GM04504 (cell line): ENCODE measurements at regions not wholly inside any gene's neighbourhood (a gene's known extent, or its start where the extent isn't known, plus 50 kb on each side); places are given as distances from the start of the nearest gene placed in this dataset.
A peak's percentile ranks its signal among the peaks of the same experiment; 100 is the strongest.

Experiments
- DNase-seq: peaks from one replicate; pipeline ENCODE4 v3.0.0-alpha.2; 2012; ENCODE audit warnings: low read depth

DNA sequence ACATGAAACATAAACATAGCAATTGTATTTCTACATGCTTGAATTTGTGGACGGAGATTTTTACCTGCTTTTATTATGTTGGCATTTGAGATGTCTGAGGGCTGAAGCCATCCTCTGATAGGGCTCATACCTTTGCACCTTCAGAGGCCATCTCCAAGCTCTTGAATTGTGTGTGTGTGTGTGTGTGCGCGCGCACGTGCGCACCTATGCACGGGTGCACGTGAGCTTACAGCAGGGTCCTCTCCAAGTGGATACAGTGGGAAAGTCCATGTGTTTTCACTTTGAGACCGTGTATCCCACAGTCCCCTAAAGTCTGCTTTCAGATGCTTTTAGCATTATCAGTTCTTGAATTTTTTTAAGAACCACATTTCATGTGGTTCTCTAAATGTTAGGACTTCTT, 178.6 kb downstream of the RAB11FIP2 start:
- no peak for DNase-seq

DNA sequence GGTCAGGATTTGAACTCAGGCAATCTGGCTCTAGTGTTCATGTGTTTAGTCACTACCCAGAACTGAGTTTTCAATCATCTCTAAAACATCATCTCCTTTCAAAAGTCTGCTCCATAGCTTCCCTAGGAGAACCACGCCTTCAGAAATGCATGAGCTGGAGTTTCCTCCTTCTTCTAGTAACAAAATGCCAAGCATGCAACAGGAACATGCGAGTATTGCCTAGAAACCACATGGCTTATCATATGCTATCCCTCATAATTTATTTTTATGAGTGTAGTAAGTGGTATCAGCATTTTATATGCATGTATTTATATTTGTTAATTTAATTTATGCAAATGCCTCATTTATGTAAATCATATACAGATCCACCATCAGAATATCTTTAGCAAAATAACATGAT, 170.9 kb downstream of the RAB11FIP2 start:
- no peak for DNase-seq

DNA sequence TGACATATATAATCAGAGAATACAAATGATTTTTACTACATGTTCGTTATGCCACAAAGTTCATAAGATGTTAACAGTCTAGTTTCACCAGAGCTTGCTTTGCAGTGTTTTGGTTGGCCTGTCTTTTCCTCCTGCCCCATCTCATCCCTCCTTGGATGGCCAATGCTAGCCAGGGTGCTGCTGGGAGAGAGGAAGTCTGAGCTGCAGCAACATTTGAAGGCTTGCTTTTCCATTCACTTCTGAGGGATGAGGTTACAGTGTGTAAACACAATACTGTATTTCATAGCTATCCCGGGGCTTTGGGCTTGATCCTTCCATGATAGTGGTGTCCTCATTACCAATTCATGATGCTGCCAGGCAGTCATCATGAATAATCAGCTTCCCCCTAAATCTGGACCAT, 170.5 kb downstream of the RAB11FIP2 start:
- DNase-seq: no peak

DNA sequence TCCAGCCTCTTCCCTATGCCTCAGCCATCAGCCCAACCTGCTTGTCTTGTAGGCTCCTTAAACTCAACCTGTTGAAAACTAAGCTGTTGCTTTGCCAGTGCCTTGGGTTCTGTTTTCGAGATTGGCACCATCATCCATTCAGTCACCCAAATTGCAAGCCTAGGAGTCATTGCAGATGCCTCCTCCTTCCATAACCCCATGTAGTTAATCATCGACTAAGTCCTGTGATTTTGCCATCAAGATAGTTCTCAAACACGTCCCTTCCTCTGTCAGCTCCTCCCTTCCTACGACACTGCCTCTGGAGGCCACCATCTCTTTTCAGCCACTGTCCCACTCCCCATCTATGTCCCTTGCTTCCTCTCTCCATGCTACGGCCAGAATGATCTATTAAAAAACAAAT, 168.1 kb downstream of the RAB11FIP2 start:
- DNase-seq: no peak

DNA sequence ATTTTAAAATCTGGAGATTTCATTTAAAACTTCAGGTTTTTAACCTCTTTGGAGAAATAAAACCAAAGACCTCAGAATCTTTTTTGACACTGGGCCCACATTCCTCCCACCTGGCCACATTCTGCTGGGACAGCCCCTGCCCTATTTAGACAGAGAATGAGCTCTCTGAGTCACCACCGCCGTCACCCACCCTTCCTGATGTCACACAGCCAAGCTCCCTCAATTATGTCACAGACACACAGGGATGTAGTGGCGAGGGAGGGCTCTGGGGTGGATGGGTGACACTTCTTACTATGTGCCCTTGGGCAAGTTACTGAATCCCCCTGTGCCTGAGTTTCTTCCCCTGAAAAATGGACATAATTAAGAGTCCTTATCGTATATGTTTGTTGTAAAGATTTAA, 162.6 kb downstream of the RAB11FIP2 start:
- no peak for DNase-seq

DNA sequence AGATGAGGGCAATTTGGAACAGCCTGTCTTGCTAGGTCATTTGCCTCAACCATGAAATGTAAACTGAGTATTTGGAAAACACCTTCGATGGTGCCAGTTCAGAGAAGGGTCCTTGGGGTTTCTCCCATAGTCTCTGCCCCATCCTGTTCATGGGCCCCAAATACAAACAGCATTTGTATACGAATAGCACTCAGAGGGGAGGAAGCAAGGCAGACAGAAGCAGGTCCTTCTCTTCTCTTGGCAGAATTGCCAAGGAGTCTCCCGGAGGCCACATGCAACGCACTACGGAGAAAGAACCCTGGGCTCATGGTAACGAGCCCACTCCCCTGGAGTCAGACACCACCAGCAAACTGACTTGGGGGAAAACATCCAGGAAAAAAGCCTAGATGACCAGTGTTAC, 162.1 kb downstream of the RAB11FIP2 start:
- DNase-seq: no peak

DNA sequence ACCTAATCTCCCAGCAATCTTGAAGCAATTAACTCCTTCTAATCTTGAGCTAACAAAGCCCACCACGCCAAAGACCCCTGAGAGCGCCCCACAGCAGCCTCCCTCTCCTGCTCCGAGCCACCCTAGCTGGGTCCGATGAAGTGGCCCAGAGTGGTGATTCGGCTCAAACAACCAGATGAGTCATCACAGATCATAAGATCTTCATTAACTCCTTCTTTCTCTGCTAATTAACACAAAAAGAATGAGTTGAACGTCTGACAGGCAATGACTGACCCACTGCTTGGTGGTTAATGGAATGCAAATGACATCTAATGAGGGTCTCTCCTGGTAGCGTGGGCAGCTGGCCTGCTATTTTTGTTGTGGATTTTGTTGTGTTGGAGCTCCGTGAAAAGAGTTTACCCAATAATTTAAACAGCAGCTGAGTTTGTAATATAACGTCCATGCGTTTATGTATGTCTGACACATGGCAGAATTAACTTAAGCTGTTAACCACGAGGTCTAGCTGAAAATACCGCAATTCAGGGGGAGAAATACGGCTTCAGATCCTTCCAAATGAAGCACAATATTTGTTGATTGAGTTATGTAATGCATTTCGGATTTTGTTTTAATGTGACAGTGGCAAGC, 161.4 kb downstream of the RAB11FIP2 start:
- DNase-seq: no peak

DNA sequence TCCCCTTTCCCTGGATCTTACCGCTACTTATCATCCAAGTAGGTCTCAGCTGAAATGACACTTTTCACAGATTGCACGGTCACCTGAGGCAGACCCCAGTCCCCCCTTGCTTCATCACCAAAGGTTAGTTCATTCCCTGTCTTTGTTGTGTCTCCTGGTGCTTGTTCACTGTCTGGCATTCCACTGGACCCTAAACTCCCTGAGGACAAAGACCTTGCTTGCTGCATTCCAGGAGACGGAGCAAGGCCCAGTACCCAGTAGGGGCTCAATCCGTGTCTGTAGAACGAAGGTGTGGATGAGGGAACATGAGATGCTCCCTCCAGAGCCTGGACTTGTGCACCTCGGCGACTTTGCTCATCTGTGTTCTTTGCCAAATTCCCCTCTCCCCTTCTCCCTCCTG, 160.0 kb downstream of the RAB11FIP2 start:
- no peak for DNase-seq

DNA sequence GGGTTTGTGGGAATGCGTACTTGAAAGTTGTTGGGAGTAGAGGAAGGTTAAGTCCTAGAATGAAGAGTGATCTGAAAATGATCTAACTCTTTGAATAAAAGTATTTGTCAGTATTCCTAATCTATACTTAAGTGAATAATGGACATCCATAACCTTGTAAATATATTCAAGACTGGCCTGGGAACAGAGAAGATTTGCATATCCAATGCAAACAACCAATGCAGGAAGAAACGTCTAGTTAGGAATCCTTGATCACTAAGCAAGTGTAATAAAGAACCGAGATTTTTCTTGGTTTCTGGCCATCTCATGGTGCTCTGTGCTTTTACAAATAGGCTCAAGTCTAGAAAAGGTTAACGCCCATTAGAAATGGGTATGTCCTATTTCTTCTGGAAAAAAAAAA, 157.1 kb downstream of the RAB11FIP2 start:
- no peak for DNase-seq

DNA sequence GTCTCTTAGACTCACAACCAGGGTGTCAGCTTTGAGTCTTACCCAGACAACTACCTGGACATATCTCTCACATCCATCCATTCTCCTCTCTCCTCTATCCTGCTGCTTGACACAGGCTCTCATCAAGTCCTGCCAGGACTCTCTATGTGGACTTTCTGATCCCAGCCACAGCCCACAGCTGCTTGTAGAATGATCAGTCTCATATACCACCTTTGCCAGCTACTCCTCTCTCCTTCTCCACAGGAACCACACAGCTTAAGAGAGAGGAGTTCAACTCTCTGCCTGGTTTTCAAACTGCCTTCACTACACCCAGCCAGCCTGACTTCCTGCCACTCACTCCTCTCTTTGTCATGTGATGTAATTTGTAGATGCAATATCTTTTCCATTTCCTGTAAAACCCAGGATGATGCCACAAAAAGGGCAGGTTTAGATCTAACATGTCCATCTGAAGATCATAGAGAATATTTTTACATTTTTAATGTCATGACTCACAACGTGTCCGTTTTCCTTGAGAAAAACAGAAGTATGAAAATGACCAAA, 154.0 kb downstream of the RAB11FIP2 start:
- DNase-seq: no peak

DNA sequence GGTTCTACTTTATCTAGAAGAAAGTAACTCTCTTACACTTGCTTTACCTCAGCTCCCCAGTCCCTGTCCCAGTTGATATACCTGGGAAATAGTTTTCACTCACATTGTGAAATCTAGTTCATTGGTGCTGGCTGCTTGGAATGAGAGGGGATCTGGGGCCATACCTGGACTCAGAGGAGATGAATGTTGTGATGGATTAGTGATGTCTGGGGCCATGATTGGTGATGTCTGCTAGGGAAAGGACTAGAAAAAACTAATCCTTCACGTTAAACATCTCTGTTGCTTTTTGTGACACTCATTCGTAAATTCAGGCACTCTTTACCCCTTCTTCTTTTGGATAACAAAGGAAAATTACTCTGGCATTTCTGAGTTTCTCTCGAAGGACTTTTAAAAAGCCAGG, 152.4 kb downstream of the RAB11FIP2 start:
- no peak for DNase-seq

DNA sequence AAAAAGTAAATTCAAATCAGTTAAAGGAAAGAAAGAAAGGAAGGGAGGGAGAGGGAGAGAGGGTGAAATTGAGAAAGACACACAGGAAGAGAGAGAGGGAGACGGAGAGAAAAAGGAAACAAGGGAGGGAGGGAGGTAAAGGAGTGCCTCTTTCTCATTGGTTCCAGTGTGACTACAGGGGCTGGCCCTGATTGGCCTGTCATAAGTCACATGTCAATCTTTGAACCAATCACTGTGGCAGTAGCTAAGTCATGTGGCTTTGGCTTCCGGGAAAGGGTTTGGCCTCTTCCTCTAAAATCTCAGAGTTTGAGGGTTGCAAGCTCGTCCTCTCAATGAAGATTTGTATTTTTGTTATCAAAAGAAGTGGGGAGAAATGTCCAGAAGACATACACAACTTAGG, 150.2 kb downstream of the RAB11FIP2 start:
- no peak for DNase-seq

DNA sequence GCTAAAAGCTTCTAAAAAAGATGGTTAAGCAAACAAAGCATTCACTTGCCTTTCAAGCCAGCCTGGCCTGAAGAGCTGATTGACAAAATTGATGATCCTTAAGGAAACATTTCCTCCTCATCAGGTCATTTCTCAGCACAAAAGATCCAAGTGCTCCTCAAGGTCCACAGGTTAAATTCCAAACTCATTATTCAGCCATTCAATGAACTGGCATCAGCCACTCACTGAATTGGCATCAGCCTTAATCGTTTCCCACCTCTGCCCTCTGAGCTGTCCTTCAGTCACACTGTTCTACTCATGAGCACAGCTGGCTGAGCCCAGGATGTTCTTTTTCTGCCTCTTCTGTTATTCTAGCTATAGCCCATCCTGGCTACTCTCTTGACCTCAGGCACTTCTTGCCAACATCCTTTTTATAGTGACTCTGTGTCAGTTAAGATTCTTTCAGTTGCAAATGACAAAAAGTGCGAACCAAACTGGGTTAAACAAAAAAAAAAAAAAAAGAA, 147.5 kb downstream of the RAB11FIP2 start:
- no peak for DNase-seq

DNA sequence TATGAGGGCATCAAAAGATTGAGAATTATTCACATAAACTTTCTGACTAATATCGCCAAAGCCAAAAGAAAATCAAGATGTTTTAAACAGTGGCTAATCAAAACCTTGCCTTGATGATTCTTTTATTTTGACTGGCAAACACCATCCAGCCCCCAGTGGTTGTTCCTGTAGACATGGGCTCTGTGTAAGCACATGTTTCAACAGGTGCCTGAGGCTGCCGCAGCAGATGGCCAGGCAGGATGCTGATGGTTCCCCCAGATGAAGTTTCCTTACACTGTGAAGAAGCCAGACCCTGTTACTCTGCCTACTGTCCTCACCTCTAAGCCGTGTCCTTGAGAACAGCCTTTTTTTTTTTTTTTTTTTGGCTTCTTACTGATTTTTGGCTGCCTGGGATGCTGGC, 146.5 kb downstream of the RAB11FIP2 start:
- no peak for DNase-seq

DNA sequence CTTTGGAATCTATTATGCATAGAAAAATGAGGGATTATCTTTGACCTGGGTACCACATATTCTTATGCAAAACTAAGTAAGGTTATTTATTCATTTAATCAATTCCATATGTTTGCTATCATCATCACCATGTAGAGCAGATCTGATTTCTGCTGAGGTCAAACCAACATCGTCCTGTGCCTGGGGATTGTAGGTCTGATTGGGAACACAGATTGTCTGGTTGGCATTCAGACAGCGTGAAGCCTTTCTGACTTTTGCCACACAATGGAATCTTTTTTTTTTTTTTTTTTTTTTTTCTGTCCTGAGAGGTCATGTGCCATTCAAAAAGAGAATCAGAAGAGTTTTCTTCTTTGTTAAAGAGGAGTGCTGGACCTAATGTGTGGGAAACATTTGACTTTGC, 142.9 kb downstream of the RAB11FIP2 start:
- no peak for DNase-seq

DNA sequence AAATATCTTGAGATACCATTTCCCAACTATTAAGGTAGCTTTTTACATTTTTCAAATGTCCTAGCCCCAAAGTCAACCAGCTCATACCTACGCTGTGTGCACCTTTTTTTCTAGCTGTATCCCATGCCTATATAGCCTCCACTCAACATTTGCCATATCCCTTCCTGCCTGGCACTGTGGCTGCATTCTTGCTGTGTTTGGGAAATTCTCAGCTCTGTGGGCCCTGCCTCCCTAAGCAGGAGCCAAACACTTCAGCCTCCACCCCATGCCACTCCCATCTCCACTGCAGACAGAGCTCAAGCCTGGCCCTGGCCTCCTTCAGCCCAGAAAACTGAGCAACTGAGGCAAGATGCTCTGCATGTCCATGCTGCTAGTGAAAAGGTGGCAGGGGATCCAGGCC, 141.3 kb downstream of the RAB11FIP2 start:
- DNase-seq: no peak

DNA sequence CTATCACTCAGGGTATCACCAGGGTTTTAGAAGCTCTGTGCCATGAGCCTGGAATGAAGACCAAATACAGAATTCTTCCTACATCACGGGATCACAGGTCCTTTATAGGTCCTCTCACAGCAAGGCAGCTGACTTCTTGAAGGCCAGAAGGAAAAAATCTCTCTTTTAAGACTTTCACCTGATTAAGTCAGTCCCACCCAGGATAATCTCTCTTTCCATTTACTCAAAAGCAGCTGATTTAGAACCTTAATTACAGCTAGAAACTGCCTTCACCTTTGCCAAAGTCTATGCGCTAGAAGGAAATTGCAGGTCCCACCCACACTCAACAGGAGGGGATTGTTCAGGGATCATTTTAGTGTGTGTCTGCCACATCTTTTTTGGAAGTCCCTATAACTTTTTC, 135.1 kb downstream of the RAB11FIP2 start:
- no peak for DNase-seq

DNA sequence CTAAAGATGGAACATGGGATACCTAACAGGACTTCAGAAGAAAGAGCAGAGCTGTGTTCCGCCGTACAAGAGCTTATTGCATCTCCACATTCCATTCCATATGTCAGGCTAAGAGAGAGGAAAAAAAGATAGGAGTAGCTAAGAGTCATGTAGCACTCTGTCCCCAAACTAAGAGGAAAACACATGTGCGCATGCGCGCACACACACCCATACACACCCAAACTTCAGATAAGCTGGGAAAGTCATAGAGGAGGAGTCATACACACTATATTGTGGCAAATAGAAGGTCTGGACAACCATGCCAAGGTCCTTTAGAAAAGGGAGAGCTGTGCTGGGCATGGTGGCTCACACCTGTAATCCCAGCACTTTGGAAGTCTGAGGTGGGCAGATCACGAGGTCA, 132.4 kb downstream of the RAB11FIP2 start:
- no peak for DNase-seq

DNA sequence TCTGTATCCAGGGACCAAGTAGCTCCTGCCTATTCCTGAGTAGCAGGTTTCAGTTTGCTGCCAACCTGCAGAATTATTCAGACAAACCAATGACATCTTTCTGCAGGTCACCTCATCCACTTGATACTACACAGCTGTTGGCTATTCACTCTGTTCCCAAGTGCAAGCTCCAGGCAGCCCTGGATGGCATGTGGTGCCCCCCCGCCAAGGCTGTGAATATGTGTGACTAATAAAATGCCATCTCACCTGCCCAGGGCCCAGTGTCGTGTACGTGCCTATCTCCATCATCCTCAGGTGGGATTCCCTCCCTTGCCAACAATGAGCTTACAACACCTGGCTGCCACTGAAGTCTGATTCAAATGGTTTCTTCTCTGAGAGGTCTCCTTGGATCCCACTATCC, 125.8 kb downstream of the RAB11FIP2 start:
- DNase-seq: no peak

DNA sequence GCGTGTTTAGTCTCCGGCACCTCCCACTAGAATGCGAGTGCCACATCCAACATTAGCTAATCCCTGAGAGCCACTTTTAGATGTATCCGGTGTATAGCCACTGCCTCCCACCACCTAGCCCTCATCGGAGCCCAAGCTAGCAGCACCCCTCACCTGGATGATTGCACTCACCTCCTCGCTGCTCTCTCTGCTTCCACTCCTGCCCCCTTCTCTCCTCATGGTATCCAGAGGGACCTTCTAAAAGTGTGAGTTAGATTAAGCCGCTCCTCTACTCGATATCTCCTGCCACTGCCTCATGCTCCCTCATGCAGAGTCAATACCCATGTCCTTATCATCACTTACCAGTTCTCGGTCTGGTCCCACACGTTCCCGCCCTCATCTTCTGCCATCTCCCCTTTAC, 125.3 kb downstream of the RAB11FIP2 start:
- DNase-seq: no peak

DNA sequence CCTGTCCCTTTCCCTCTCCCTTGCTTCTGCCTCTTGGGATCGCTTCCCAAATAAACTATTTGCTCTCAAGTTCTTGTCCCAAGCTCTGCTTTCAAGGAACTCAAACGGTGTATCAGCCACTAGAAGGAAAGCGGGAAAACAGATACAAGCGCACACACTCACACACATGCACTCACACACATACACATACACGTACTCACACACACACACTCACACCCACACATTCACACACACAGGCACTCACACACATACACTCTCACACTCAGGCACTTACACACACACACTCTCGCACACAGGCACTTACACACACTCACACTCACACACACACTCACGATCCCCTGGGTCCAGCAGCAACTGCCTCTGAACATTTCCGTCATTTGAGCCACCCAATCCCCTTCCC, 121.9 kb downstream of the RAB11FIP2 start:
- no peak for DNase-seq

DNA sequence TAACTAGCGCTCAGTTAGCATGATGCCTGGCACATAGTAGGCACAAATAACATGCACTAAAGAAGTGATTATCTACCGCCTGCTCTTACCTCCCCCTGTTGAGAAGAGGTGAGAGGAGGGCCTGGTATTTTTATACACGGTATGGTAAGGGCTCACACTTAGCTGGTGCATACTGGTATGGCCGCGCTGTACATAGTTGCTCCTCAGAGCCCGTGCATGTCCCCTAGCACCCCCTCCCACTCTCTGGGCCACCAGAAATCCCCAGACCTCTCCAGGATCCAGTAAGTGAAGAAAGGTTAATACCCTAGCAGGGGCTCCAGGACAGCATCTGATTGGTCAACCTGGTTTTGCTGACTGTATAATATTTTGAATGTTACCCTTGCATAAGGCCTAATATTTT, 121.4 kb downstream of the RAB11FIP2 start:
- DNase-seq: no peak

DNA sequence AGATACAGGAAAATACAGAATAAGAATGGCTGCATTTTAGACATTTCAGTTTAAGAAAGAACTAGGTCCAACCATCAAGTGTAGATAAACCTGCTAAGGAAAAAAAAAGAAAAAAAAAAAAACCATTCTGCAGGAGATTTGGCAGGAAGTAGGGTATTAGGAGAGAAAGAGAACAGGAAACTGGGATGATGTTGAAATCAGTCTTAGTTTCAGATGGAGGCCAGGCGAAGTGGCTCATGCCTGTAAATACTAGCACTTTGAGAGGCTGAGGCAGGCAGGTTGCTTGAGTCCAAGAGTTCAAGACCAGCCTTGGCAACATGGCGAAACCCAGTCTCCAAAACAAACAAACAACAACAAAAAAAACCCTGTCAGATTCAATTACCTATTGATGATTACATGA, 120.2 kb downstream of the RAB11FIP2 start:
- peak; percentile 3 for DNase-seq

DNA sequence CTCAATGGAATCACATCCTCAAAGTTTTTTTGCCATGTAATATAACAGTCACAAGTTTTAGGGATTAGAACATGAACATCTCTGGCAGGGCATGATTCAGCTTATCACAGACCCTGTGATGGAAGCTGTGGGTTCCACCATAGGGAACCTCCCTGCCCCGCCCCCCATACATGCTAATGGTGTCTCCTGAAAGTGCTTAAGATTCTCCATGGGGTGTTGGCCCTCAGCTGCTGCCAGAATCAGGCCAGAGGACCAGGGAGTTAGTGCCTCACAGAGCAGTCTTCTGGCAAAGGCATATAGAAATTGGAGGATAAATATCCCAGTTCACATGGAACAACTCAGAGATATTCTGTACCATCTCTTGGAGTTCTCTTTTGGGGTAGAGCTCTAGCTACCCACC, 119.4 kb downstream of the RAB11FIP2 start:
- no peak for DNase-seq
